ENCODE measurements at regions not wholly inside any gene's neighbourhood (a gene's known extent, or its start where the extent isn't known, plus 50 kb on each side); places are given as distances from the start of the nearest gene placed in this dataset.

DNA sequence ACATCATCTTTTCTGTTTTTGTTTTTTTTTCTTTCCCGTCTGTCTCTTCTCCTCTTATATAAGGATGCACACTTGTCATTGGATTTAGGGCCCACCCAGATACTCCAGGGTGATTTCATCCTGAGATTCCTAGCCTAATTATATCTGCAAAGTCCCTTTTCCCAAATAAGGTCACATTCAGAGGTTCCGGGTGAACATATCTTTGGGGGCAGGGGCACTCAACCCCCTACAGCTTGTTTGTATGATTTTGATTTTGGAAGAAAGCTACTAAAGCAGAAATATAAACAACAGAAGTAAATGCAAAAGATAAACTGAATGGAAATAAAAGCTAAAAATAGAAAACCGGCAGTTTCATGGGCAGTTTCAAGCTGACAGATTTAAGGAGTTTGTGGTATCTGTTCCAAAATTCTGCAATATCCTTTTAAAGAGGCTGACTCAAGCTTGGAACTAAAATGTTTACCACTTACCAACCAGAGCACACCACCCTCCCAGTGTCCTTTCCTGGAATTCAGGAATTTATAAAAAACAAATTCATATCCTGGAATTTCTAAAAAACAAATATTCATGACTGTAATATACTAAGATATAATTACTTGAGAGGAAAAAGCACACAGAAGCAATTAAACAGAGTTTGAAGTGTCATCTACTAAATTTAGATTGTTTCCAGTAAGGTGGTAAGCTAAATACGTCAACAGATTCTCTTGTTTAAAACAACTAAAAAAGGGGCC is 100.0 kb upstream of the CARMIL1 start:
- no CpG with 5 or more reads among the region's 4 CpGs for WGBS (ENCODE audit: extremely low coverage, insufficient coverage, low lambda C conversion rate)
- Histone ChIP-seq H3K79me2 (ENCODE audit: control insufficient read depth, insufficient read depth, low read length) (no peaks in the 10 kb centered on the region), H2BK15ac (replicated peaks; ENCODE audit: low read depth) (no peak overlapping the region), H3K79me1 (ENCODE audit: low read length) (no peaks in the 10 kb centered on the region), H2BK5ac (ENCODE audit: low read length) (no peak overlapping the region), H3K4ac (ENCODE audit: low read depth, low read length) (no peak overlapping the region), H3K27me3 (ENCODE audit: insufficient read depth, low read length, poor library complexity) (no peaks in the 10 kb centered on the region), H4K5ac (ENCODE audit: low read length) (no peak overlapping the region), H3K56ac (ENCODE audit: low read length) (no peak overlapping the region), H3K4me3 (ENCODE audit: low read length) (no peak overlapping the region), H2BK120ac (ENCODE audit: low read depth, low read length) (no peak overlapping the region), H3K18ac (ENCODE audit: low read length) (no peak overlapping the region), H2AK5ac (ENCODE audit: low read length) (no peak overlapping the region), H3K9ac (ENCODE audit: low read length) (no peak overlapping the region), H3K23ac (ENCODE audit: low read length) (no peak overlapping the region), H3K36me3 (ENCODE audit: control insufficient read depth, insufficient read depth, low read length) (no peaks in the 10 kb centered on the region), H3K27ac (ENCODE audit: low read depth, low read length) (no peak overlapping the region), H4K8ac (ENCODE audit: low read depth, low read length) (no peak overlapping the region), H3K4me1 (ENCODE audit: control insufficient read depth, low read depth, low read length) (no peaks in the 10 kb centered on the region), H3K4me2 (ENCODE audit: low read length) (no peak overlapping the region)
- DNase-seq: no peak

DNA sequence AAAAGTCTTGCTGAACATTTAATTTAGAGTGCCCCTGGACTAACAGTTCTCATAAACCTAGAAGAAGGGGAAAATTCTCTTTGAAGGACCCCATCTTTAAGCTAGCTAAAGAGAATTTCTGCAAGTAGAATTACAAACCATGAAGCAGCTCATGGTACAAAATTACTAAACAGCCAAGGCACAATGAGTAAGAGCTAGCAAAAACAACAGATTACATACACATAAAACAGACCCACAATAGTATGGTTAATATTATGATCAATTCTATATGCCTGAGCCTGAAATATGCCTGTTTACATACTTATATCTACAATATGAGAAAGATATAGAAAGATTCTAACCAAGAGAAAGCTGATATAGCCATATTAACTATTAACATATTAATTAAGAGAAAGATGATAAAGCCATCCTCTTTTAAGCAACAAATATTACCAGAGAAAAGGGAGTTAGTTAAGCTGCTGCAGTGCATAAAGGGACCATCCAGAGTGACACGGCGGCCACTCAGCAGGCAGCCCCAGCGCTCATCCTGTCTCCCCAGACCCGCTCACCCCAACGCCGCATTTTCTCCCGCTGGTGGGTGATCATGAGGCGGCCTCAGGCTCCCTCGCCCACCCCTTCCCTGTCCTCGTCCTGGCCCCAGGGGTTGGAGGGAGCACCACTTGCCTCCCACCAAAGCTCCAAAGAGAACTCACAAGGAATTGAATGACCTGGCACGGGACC is 98.4 kb upstream of the CARMIL1 start:
- Histone ChIP-seq H3K27ac (ENCODE audit: low read depth, low read length) (no peak overlapping the region), H3K9ac (ENCODE audit: low read length) (no peak overlapping the region), H3K23ac (ENCODE audit: low read length) (no peak overlapping the region), H3K18ac (ENCODE audit: low read length) (no peak overlapping the region), H4K5ac (ENCODE audit: low read length) (no peak overlapping the region), H3K4ac (ENCODE audit: low read depth, low read length) (no peak overlapping the region), H3K56ac (ENCODE audit: low read length) (no peak overlapping the region), H3K36me3 (ENCODE audit: control insufficient read depth, insufficient read depth, low read length) (no peaks in the 10 kb centered on the region), H3K4me1 (ENCODE audit: control insufficient read depth, low read depth, low read length) (no peaks in the 10 kb centered on the region), H3K4me3 (ENCODE audit: low read length) (no peak overlapping the region), H2AK5ac (ENCODE audit: low read length) (no peak overlapping the region), H3K27me3 (ENCODE audit: insufficient read depth, low read length, poor library complexity) (no peaks in the 10 kb centered on the region), H2BK120ac (ENCODE audit: low read depth, low read length) (no peak overlapping the region), H3K79me2 (ENCODE audit: control insufficient read depth, insufficient read depth, low read length) (no peaks in the 10 kb centered on the region), H4K8ac (ENCODE audit: low read depth, low read length) (no peak overlapping the region), H3K4me2 (ENCODE audit: low read length) (no peak overlapping the region), H2BK15ac (replicated peaks; ENCODE audit: low read depth) (no peak overlapping the region), H3K79me1 (ENCODE audit: low read length) (no peaks in the 10 kb centered on the region), H2BK5ac (ENCODE audit: low read length) (no peak overlapping the region)
- DNase-seq: no peak
- WGBS (ENCODE audit: extremely low coverage, insufficient coverage, low lambda C conversion rate): no CpG with 5 or more reads among the region's 11 CpGs

DNA sequence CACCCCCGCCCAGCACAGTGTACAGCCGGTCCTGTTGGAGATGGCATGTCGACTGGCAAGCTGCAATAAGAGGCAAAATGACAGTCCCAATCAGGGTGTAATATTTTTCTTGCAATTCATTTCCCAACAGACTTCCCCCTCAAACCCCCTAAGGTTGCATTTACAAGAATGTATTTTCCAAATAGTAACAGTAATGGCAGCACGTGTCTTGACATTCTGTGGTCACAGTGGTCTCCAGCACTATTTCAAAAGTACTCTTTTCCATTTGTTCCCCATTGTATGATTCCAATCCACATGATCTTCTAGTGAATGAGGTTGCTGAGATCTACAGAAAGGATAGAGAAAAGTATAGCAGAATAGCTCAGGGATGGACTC is 97.8 kb upstream of the CARMIL1 start:
- no CpG with 5 or more reads among the region's 4 CpGs for WGBS (ENCODE audit: extremely low coverage, insufficient coverage, low lambda C conversion rate)
- H3K4ac ChIP-seq (ENCODE audit: low read depth, low read length): no peak overlapping the region
- no peaks in the 10 kb centered on the region for H3K79me1 ChIP-seq (ENCODE audit: low read length)

DNA sequence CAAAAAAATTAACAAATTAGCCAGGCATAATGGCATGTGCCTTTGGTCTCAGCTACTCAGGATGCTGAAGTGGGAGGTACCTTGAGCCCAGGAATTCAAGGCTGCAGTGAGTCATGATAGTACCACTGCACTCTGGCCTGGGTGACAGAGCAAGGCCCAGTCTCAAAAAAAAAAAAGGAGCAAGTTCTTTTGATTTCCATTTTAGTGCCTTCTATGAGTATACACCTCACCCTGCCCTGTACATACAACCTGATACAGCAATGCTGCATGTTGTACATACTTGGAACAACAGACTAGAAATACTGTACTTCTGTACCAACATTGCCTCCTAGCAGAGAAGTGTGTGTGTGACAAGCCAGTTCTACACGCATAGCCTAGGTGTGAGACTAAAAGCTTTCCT is 97.3 kb upstream of the CARMIL1 start:
- Histone ChIP-seq H3K56ac (ENCODE audit: low read length) (no peak overlapping the region), H3K4me2 (ENCODE audit: low read length) (no peak overlapping the region), H2BK5ac (ENCODE audit: low read length) (no peak overlapping the region), H3K27ac (ENCODE audit: low read depth, low read length) (no peak overlapping the region), H3K79me2 (ENCODE audit: control insufficient read depth, insufficient read depth, low read length) (no peaks in the 10 kb centered on the region), H3K4me1 (ENCODE audit: control insufficient read depth, low read depth, low read length) (no peaks in the 10 kb centered on the region), H3K9ac (ENCODE audit: low read length) (no peak overlapping the region), H3K79me1 (ENCODE audit: low read length) (no peaks in the 10 kb centered on the region), H3K23ac (ENCODE audit: low read length) (no peak overlapping the region), H3K4me3 (ENCODE audit: low read length) (no peak overlapping the region), H2BK120ac (ENCODE audit: low read depth, low read length) (no peak overlapping the region), H3K18ac (ENCODE audit: low read length) (no peak overlapping the region), H4K8ac (ENCODE audit: low read depth, low read length) (no peak overlapping the region), H3K36me3 (ENCODE audit: control insufficient read depth, insufficient read depth, low read length) (no peaks in the 10 kb centered on the region), H3K4ac (ENCODE audit: low read depth, low read length) (no peak overlapping the region), H2AK5ac (ENCODE audit: low read length) (no peak overlapping the region), H4K5ac (ENCODE audit: low read length) (no peak overlapping the region), H3K27me3 (ENCODE audit: insufficient read depth, low read length, poor library complexity) (no peaks in the 10 kb centered on the region), H2BK15ac (replicated peaks; ENCODE audit: low read depth) (no peak overlapping the region)
- DNase-seq: peak; percentile 19
- WGBS (ENCODE audit: extremely low coverage, insufficient coverage, low lambda C conversion rate): no CpG with 5 or more reads among the region's 1 CpG

More for the DNA sequence above, 97.8 kb upstream of the CARMIL1 start:
- no peak overlapping the region for H2AK5ac ChIP-seq (ENCODE audit: low read length)
- H4K5ac ChIP-seq (ENCODE audit: low read length): no peak overlapping the region
- no peak for DNase-seq
- H3K27me3 ChIP-seq (ENCODE audit: insufficient read depth, low read length, poor library complexity): no peaks in the 10 kb centered on the region
- H2BK15ac ChIP-seq (replicated peaks; ENCODE audit: low read depth): no peak overlapping the region
- no peak overlapping the region for H3K4me2 ChIP-seq (ENCODE audit: low read length)
- H3K36me3 ChIP-seq (ENCODE audit: control insufficient read depth, insufficient read depth, low read length): no peaks in the 10 kb centered on the region
- no peaks in the 10 kb centered on the region for H3K79me2 ChIP-seq (ENCODE audit: control insufficient read depth, insufficient read depth, low read length)
- H3K18ac ChIP-seq (ENCODE audit: low read length): no peak overlapping the region
- H3K9ac ChIP-seq (ENCODE audit: low read length): no peak overlapping the region
- H3K4me3 ChIP-seq (ENCODE audit: low read length): no peak overlapping the region
- H3K23ac ChIP-seq (ENCODE audit: low read length): no peak overlapping the region
- H3K4me1 ChIP-seq (ENCODE audit: control insufficient read depth, low read depth, low read length): no peaks in the 10 kb centered on the region
- no peak overlapping the region for H2BK5ac ChIP-seq (ENCODE audit: low read length)
- H3K27ac ChIP-seq (ENCODE audit: low read depth, low read length): no peak overlapping the region
- no peak overlapping the region for H2BK120ac ChIP-seq (ENCODE audit: low read depth, low read length)
- H4K8ac ChIP-seq (ENCODE audit: low read depth, low read length): no peak overlapping the region
- H3K56ac ChIP-seq (ENCODE audit: low read length): no peak overlapping the region

DNA sequence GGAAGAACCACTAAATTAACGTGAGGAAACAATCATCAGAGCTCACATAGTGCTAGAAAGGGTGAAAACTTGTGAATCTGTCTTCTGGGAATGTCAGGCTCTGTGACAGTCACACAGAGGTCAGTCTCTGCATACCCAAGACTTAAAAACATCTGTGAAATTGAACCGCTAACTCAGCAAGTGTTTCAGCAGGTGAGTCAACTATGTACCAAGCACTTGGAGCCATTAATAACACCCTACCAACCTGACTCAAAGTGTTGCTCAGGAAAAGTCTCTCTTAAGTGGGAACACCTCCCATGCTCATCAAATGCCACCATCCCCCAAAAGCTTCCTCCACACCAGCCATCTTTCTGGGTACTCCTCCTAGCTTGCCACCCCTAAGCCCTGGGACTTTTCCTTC is 92.3 kb upstream of the CARMIL1 start:
- no peak overlapping the region for H3K23ac ChIP-seq (ENCODE audit: low read length)
- H3K18ac ChIP-seq (ENCODE audit: low read length): no peak overlapping the region
- H4K8ac ChIP-seq (ENCODE audit: low read depth, low read length): no peak overlapping the region
- no peak overlapping the region for H4K5ac ChIP-seq (ENCODE audit: low read length)
- no peak overlapping the region for H3K9ac ChIP-seq (ENCODE audit: low read length)
- WGBS (ENCODE audit: extremely low coverage, insufficient coverage, low lambda C conversion rate): no CpG with 5 or more reads among the region's 2 CpGs
- H3K4ac ChIP-seq (ENCODE audit: low read depth, low read length): no peak overlapping the region
- H2BK15ac ChIP-seq (replicated peaks; ENCODE audit: low read depth): no peak overlapping the region
- H3K36me3 ChIP-seq (ENCODE audit: control insufficient read depth, insufficient read depth, low read length): no peaks in the 10 kb centered on the region
- DNase-seq: no peak
- H2AK5ac ChIP-seq (ENCODE audit: low read length): no peak overlapping the region
- H3K79me2 ChIP-seq (ENCODE audit: control insufficient read depth, insufficient read depth, low read length): no peaks in the 10 kb centered on the region
- no peaks in the 10 kb centered on the region for H3K4me1 ChIP-seq (ENCODE audit: control insufficient read depth, low read depth, low read length)
- H3K4me2 ChIP-seq (ENCODE audit: low read length): no peak overlapping the region
- H2BK120ac ChIP-seq (ENCODE audit: low read depth, low read length): no peak overlapping the region
- H3K27ac ChIP-seq (ENCODE audit: low read depth, low read length): no peak overlapping the region
- H3K79me1 ChIP-seq (ENCODE audit: low read length): no peaks in the 10 kb centered on the region
- H3K4me3 ChIP-seq (ENCODE audit: low read length): no peak overlapping the region
- no peak overlapping the region for H3K56ac ChIP-seq (ENCODE audit: low read length)
- no peaks in the 10 kb centered on the region for H3K27me3 ChIP-seq (ENCODE audit: insufficient read depth, low read length, poor library complexity)
- H2BK5ac ChIP-seq (ENCODE audit: low read length): no peak overlapping the region
